ENCODE measurements at regions not wholly inside any gene's neighbourhood (a gene's known extent, or its start where the extent isn't known, plus 50 kb on each side); places are given as distances from the start of the nearest gene placed in this dataset.

DNA sequence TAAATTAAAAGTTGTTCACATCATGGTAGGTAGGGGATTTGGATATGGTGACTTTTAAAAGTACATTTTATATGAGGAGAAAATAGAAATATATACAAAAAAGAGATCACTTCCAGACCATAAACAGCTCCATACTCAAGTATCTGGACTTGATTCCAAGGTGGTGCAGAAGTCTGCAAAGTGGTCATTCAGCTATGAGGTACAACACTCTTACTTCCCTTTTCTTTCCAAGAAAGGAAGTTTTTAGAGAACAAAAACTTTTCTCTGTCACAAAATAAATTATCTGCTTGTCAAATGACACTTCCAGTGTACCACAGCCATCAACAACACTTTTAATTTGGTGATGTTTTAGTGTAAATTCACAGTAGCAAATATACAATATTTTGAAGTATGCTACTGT, 1013.5 kb downstream of the GATA3 start:
- no peak for ATAC-seq
- POLR2A ChIA-PET: no interaction called here
- Histone ChIP-seq H3K4me2 (no peak overlapping the region), H3K9me3 (no peaks in the 10 kb centered on the region), H3K4me1 (no peaks in the 10 kb centered on the region), H3K4me3 (no peak overlapping the region), H3K27ac (no peak overlapping the region)
- TF ChIP-seq POLR2A (IDR thresholded peaks at IDR 0.05; ENCODE audit: low read length): no peak
- FAIRE-seq: no peak
- no peak for DNase-seq (ENCODE audit: low read depth in 1 of 2, low spot score in 1 of 2)
- CTCF ChIA-PET: no interaction called here

DNA sequence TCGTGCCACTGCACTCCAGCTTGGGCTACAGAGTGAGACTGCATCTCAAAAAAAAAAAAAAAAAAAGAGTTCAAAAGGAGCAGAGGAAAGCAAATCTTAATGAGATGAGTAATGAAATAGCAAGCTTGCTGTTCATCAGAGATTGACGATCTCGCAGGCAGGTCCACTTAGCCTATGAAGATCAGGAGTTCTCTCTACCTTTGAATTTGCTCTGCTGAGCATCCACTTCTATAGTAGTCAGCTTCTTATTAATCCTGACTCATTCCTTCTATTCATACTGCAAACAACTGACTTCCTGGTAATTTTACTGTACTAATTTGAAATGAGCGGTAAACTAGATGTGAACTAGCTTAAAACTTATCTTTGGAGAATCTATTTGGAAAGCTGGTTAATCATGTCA, 1014.6 kb downstream of the GATA3 start:
- 58% methylated on average over 4 of the region's 4 CpGs for WGBS (ENCODE audit: missing lambda C conversion rate)
- DNase-seq (ENCODE audit: low read depth in 1 of 2, low spot score in 1 of 2) (peak in 1 of 2 experiments; percentile 11), FAIRE-seq (no peak), ATAC-seq (no peak)
- no peak overlapping the region for H3K27ac ChIP-seq
- CTCF ChIA-PET: no interaction called here
- no peak overlapping the region for H3K4me2 ChIP-seq
- no peak for TF ChIP-seq MYC (IDR thresholded peaks at IDR 0.05; ENCODE audit: borderline replicate concordance, low read length)
- TF ChIP-seq NPAS2 (CRISPR knock-in tag; IDR thresholded peaks at IDR 0.05; ENCODE audit: borderline replicate concordance): no peak
- H3K9me3 ChIP-seq: no peaks in the 10 kb centered on the region
- H3K4me3 ChIP-seq: no peak overlapping the region
- no peaks in the 10 kb centered on the region for H3K4me1 ChIP-seq
- POLR2A ChIA-PET: no interaction called here

DNA sequence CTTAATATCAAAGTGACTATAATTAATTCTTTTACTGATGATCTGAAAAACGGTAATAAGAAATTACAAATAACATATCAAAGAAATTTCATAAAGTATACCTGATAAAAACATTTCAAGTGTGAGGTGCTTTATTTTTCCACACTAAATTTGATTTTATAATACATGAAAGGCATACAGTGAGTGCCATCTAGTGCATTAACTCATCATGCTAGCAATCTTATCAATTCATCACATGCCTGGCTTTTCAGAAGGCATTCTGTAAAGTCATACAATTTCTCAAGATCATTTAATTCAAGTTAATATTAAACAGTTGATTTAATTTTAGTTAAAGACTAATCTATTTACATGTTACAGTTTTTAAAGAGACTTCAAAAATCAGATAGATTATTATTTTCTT, 1020.9 kb downstream of the GATA3 start:
- peak in 1 of 2 experiments; percentile 30; a peak in 3 of 5 replicates for TF ChIP-seq RAD21 (conservative IDR thresholded peaks at IDR 0.05 in 1 of 2, IDR thresholded peaks at IDR 0.05 in 1 of 2)
- no peak for TF ChIP-seq RFX5 (IDR thresholded peaks at IDR 0.05)
- no peak for TF ChIP-seq CHD2 (IDR thresholded peaks at IDR 0.05; ENCODE audit: low read length, partially characterized antibody)
- WGBS (ENCODE audit: missing lambda C conversion rate): 2% methylated on average over 1 of the region's 1 CpG
- ChIA-PET POLR2A (no interaction called here), CTCF (no interaction called here)
- no peak overlapping the region for H3K27ac ChIP-seq
- no peaks in the 10 kb centered on the region for H3K4me1 ChIP-seq
- no peak overlapping the region for H3K4me3 ChIP-seq
- H3K4me2 ChIP-seq: no peak overlapping the region
- FAIRE-seq (no peak), ATAC-seq (no peak), DNase-seq (ENCODE audit: low read depth in 1 of 2, low spot score in 1 of 2) (no peak)
- no peaks in the 10 kb centered on the region for H3K9me3 ChIP-seq

DNA sequence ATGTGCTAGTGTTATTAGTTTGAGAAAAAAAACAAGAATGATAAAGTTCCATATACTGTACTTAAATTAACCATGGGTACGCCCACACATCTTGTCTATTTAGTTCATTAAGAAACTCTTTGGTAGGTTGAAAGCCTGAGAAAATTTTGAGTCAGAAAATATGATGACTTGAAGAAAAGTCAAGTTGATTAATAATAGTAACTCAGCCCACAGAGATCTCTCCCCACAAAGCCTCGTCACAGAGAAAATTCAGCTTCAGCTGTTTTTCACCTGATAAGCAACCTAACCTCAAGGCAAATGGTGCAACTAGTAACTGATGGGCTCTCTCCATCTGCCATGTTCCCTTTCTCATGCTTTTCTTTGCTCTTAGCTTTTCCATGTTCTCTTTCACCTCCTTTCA, 1021.6 kb downstream of the GATA3 start:
- POLR2A ChIA-PET: no interaction called here
- WGBS (ENCODE audit: missing lambda C conversion rate): 10% methylated on average over 2 of the region's 2 CpGs

More for the DNA sequence above, 1021.6 kb downstream of the GATA3 start:
- TF ChIP-seq MAX (IDR thresholded peaks at IDR 0.05) (no peak), ESRRA (IDR thresholded peaks at IDR 0.05; ENCODE audit: borderline replicate concordance, low read length) (no peak), ZFP36 (IDR thresholded peaks at IDR 0.05; ENCODE audit: borderline replicate concordance, partially characterized antibody) (no peak), CHD2 (IDR thresholded peaks at IDR 0.05; ENCODE audit: low read length, partially characterized antibody) (no peak), HDAC2 (IDR thresholded peaks at IDR 0.05) (no peak), RFX5 (IDR thresholded peaks at IDR 0.05) (no peak), JUN (IDR thresholded peaks at IDR 0.05) (no peak), FOSB (CRISPR knock-in tag; IDR thresholded peaks at IDR 0.05) (no peak), BCL3 (IDR thresholded peaks at IDR 0.05) (no peak), EHF (CRISPR knock-in tag; IDR thresholded peaks at IDR 0.05) (no peak), NFE2L2 (conservative IDR thresholded peaks at IDR 0.05; ENCODE audit: low read length) (no peak), TFCP2L1 (CRISPR knock-in tag; IDR thresholded peaks at IDR 0.05) (no peak), RCOR1 (IDR thresholded peaks at IDR 0.05; ENCODE audit: low read depth, low read length) (no peak), CEBPB (IDR thresholded peaks at IDR 0.05) (no peak), HEYL (CRISPR knock-in tag; IDR thresholded peaks at IDR 0.05) (no peak), RAD21 (conservative IDR thresholded peaks at IDR 0.05 in 1 of 2, IDR thresholded peaks at IDR 0.05 in 1 of 2) (no peak), NPAS2 (CRISPR knock-in tag; IDR thresholded peaks at IDR 0.05; ENCODE audit: borderline replicate concordance) (no peak), ZC3H11A (IDR thresholded peaks at IDR 0.05) (no peak)
- TF ChIP-seq, protein P1, sequence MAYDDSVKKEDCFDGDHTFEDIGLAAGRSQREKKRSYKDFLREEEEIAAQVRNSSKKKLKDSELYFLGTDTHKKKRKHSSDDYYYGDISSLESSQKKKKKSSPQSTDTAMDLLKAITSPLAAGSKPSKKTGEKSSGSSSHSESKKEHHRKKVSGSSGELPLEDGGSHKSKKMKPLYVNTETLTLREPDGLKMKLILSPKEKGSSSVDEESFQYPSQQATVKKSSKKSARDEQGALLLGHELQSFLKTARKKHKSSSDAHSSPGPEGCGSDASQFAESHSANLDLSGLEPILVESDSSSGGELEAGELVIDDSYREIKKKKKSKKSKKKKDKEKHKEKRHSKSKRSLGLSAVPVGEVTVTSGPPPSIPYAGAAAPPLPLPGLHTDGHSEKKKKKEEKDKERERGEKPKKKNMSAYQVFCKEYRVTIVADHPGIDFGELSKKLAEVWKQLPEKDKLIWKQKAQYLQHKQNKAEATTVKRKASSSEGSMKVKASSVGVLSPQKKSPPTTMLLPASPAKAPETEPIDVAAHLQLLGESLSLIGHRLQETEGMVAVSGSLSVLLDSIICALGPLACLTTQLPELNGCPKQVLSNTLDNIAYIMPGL (CRISPR knock-in tag; IDR thresholded peaks at IDR 0.05; ENCODE audit: borderline replicate concordance): no peak
- no peaks in the 10 kb centered on the region for H3K9me3 ChIP-seq
- H3K4me2 ChIP-seq: no peak overlapping the region
- no peak overlapping the region for H3K27ac ChIP-seq
- no peak overlapping the region for H3K4me3 ChIP-seq
- FAIRE-seq (no peak), DNase-seq (ENCODE audit: low read depth in 1 of 2, low spot score in 1 of 2) (no peak), ATAC-seq (no peak)
- CTCF ChIA-PET: interaction anchor here (0.5 kb wide), 1 partner anchor 346 kb away, joined by 3 read pairs; no protein-coding TSS in a partner anchor
- H3K4me1 ChIP-seq: no peaks in the 10 kb centered on the region
